ENCODE measurements at regions not wholly inside any gene's neighbourhood (a gene's known extent, or its start where the extent isn't known, plus 50 kb on each side); places are given as distances from the start of the nearest gene placed in this dataset.

DNA sequence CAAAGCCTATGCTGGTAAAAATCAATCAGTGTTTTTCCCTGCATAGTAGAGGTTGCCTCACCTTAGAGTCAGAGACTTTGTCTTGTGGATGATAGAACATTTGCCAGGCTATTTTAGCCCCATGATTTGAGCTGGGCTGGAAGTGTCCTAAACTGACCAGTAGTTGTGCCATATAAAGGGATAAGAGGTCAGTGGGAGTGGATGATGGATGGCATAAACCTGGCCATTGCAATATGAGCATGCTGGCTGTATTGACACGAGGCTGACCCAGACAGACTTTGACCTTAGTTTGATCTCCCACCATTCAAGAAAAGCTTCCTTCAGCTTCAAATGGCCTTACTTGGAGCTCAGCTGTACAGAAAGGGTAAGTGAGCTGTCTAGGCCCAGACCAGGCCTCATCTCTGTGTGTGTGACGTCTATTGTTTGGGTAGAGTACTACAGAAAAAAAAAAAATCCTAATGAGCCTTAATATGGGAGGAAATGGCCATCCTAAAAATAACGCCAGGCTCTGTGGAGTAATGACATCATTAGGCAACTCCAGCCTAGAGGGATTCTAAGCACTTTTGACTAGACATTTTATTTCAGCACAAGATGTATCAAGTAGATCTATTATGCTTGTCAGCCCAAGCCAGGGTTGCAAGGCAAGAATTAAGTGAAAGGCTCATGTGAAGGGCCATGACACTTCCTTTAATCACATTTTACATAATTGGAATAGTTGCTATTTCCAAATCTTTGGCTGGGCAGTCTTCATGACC is 51.3 kb upstream of the CADM1 start:
- TF ChIP-seq POLR2AphosphoS2 (IDR thresholded peaks at IDR 0.05; ENCODE audit: low read depth, low read length) (no peak), POLR2AphosphoS5 (IDR thresholded peaks at IDR 0.05; ENCODE audit: low read depth, low read length) (no peak), ZNF570 (CRISPR knock-in tag; IDR thresholded peaks at IDR 0.05; ENCODE audit: borderline replicate concordance) (no peak), ZNF350 (CRISPR knock-in tag; IDR thresholded peaks at IDR 0.05; ENCODE audit: borderline replicate concordance, low read depth) (no peak)
- TF ChIP-seq, protein P1, sequence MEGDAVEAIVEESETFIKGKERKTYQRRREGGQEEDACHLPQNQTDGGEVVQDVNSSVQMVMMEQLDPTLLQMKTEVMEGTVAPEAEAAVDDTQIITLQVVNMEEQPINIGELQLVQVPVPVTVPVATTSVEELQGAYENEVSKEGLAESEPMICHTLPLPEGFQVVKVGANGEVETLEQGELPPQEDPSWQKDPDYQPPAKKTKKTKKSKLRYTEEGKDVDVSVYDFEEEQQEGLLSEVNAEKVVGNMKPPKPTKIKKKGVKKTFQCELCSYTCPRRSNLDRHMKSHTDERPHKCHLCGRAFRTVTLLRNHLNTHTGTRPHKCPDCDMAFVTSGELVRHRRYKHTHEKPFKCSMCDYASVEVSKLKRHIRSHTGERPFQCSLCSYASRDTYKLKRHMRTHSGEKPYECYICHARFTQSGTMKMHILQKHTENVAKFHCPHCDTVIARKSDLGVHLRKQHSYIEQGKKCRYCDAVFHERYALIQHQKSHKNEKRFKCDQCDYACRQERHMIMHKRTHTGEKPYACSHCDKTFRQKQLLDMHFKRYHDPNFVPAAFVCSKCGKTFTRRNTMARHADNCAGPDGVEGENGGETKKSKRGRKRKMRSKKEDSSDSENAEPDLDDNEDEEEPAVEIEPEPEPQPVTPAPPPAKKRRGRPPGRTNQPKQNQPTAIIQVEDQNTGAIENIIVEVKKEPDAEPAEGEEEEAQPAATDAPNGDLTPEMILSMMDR (CRISPR knock-in tag; IDR thresholded peaks at IDR 0.05): no peak
- TF ChIP-seq, protein P2, sequence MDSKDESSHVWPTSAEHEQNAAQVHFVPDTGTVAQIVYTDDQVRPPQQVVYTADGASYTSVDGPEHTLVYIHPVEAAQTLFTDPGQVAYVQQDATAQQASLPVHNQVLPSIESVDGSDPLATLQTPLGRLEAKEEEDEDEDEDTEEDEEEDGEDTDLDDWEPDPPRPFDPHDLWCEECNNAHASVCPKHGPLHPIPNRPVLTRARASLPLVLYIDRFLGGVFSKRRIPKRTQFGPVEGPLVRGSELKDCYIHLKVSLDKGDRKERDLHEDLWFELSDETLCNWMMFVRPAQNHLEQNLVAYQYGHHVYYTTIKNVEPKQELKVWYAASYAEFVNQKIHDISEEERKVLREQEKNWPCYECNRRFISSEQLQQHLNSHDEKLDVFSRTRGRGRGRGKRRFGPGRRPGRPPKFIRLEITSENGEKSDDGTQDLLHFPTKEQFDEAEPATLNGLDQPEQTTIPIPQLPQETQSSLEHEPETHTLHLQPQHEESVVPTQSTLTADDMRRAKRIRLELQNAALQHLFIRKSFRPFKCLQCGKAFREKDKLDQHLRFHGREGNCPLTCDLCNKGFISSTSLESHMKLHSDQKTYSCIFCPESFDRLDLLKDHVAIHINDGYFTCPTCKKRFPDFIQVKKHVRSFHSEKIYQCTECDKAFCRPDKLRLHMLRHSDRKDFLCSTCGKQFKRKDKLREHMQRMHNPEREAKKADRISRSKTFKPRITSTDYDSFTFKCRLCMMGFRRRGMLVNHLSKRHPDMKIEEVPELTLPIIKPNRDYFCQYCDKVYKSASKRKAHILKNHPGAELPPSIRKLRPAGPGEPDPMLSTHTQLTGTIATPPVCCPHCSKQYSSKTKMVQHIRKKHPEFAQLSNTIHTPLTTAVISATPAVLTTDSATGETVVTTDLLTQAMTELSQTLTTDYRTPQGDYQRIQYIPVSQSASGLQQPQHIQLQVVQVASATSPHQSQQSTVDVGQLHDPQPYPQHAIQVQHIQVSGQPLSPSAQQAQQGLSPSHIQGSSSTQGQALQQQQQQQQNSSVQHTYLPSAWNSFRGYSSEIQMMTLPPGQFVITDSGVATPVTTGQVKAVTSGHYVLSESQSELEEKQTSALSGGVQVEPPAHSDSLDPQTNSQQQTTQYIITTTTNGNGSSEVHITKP (CRISPR knock-in tag; IDR thresholded peaks at IDR 0.05; ENCODE audit: low read depth): no peak

Data from HepG2 (cell line).